ENCODE measurements at regions not wholly inside any gene's neighbourhood (a gene's known extent, or its start where the extent isn't known, plus 50 kb on each side); places are given as distances from the start of the nearest gene placed in this dataset.

GRCh38 chr13:47139519-47139918 lies 242.7 kb upstream of the HTR2A start:
- no peak overlapping the region for H3K27ac ChIP-seq

GRCh38 chr13:47136504-47136941 lies 239.7 kb upstream of the HTR2A start:
- TF ChIP-seq CTCF (conservative IDR thresholded peaks at IDR 0.05) (no peak), ZFX (IDR thresholded peaks at IDR 0.05) (no peak)

More at GRCh38 chr13:47139519-47139918, 242.7 kb upstream of the HTR2A start:
- TF ChIP-seq CTCF (conservative IDR thresholded peaks at IDR 0.05) = no peak
- no peak for TF ChIP-seq ZFX (IDR thresholded peaks at IDR 0.05)

GRCh38 chr13:47135800-47136503 lies 239.1 kb upstream of the HTR2A start:
- no peak overlapping the region for H3K27ac ChIP-seq
- TF ChIP-seq ZFX (IDR thresholded peaks at IDR 0.05) (no peak), CTCF (conservative IDR thresholded peaks at IDR 0.05) (no peak)

More at GRCh38 chr13:47136504-47136941, 239.7 kb upstream of the HTR2A start:
- no peak overlapping the region for H3K27ac ChIP-seq

GRCh38 chr13:47134939-47135489 lies 238.2 kb upstream of the HTR2A start:
- no peak for TF ChIP-seq ZFX (IDR thresholded peaks at IDR 0.05)
- no peak overlapping the region for H3K27ac ChIP-seq

GRCh38 chr13:47133011-47133445 lies 236.2 kb upstream of the HTR2A start:
- TF ChIP-seq ZFX (IDR thresholded peaks at IDR 0.05) (no peak), CTCF (conservative IDR thresholded peaks at IDR 0.05) (no peak)
- no peak overlapping the region for H3K27ac ChIP-seq

- no peak for TF ChIP-seq ZFX (IDR thresholded peaks at IDR 0.05)
- TF ChIP-seq CTCF (conservative IDR thresholded peaks at IDR 0.05) = no peak
- H3K27ac ChIP-seq = no peak overlapping the region
These were observed 232.6 kb upstream of the HTR2A start for GRCh38 chr13:47129461-47129860.

- TF ChIP-seq ZFX (IDR thresholded peaks at IDR 0.05) (no peak), CTCF (conservative IDR thresholded peaks at IDR 0.05) (no peak)
These were observed 229.6 kb upstream of the HTR2A start for GRCh38 chr13:47126432-47126831.

More at GRCh38 chr13:47126432-47126831, 229.6 kb upstream of the HTR2A start:
- H3K27ac ChIP-seq = no peak overlapping the region

Measured in C4-2B (cell line).